ENCODE measurements at regions not wholly inside any gene's neighbourhood (a gene's known extent, or its start where the extent isn't known, plus 50 kb on each side); places are given as distances from the start of the nearest gene placed in this dataset.

- no peak for TF ChIP-seq CTCF (IDR thresholded peaks at IDR 0.05; ENCODE audit: low read depth, low read length)
- no peak for TF ChIP-seq EZH2phosphoT487 (IDR thresholded peaks at IDR 0.05; ENCODE audit: low read depth)
These were observed 87.9 kb upstream of the B3GAT2 start for GRCh38 chr6:71044753-71045152.
